Coronary artery (tissue), 2 donors: ENCODE measurements at regions not wholly inside any gene's neighbourhood (a gene's known extent, or its start where the extent isn't known, plus 50 kb on each side); places are given as distances from the start of the nearest gene placed in this dataset.

ENCODE experiments used
- DNase-seq: peaks from one replicate; pipeline ENCODE4 v3.0.0-alpha.2; 2017; ENCODE audit warnings: low spot score
- H3K27ac ChIP-seq, 2 donors: fragments of 200-600 bp; sonication (generic); one replicate each; pipeline ENCODE4 v1.5.1; 2016 to 2019
- H3K4me3 ChIP-seq: fragments of 200-600 bp; sonication (generic); 2 replicates; pipeline ENCODE4 v1.5.1; 2016; ENCODE audit warnings: mild to moderate bottlenecking, moderate library complexity
- CTCF ChIP-seq: fragments of 200-600 bp; sonication (generic); IDR thresholded peaks from one replicate; pipeline ENCODE4 v1.5.1; 2019; ENCODE audit warnings: antibody characterized with exemption

GRCh38 chr2:215765729-215766360 is 247.5 kb downstream of the MREG start:
- no peak for DNase-seq
- H3K27ac ChIP-seq, result no peak overlapping the region
- no peak overlapping the region for H3K4me3 ChIP-seq
- no peak for TF ChIP-seq CTCF

DNA sequence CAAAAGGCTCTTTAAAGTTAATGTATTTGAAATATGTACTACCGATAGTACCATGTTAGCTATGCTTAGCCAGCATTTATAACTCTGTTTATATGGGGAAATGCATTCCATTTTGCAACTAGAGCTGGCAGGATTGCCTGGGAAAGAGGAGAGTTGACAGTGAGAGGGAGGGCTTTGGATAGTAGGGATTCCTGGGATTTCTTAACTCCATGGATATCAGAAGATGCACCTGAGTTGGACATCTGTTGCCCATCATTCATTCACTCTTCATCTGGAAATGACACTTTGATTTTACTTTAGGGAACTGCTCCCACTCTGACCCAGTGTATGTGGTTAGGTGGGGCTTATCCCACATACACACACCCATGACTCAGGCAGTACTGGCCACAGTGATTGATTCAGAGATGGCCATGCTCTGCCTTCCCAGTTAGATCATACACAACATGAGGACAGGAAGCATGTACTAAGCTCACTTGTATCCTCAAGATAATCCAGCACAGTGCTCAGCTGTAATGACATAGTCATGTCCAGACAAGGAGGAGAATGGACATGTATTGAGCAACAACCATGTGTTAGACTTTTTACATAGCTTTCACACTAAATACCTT is 248.8 kb downstream of the MREG start:
- H3K27ac ChIP-seq, result no peak overlapping the region
- H3K4me3 ChIP-seq, result no peak overlapping the region
- no peak for DNase-seq
- TF ChIP-seq CTCF, result no peak

GRCh38 chr2:215760557-215760956 is 252.8 kb downstream of the MREG start:
- no peak for TF ChIP-seq CTCF
- no peak for DNase-seq
- Histone ChIP-seq H3K4me3 (no peak overlapping the region), H3K27ac (no peak overlapping the region)

DNA sequence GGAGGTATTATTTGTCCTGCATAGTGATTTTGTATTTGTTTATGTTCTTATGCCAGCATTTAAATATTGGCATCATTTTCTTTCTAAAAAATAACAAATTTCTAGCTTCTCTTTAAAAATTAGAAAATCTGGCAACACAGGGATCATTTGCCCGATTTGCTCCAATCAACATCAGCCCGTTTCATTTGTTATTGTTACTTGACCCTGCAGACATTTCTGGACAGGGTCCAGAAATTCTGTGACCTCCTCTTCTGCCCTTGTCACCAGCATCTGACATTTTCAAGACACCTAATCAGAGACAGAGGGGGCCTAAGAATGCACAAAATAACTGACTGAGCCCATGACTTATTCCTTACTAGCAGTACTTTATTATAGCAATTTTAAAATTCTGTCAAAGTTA is 253.3 kb downstream of the MREG start:
- no peak for TF ChIP-seq CTCF
- H3K4me3 ChIP-seq, result no peak overlapping the region
- DNase-seq, result no peak

DNA sequence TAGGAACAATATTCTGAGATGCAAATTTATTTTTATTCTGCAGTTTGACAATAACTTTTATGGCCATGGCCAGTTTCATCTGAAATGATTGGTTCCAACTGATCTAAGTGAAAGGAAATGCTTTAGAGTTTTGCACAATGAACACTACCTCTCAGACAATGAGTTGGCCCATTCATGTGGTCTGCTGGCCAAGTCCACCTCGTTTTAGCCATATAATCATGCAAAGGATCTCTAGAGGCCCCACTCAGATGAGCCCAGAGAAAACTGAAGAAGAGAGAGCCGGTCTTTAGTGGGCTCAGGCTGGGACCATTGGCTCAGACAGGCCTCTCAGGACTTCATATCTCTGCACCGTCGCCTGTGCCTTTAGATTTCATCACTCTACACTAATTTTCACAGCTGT is 254.7 kb downstream of the MREG start:
- Histone ChIP-seq H3K27ac (no peak overlapping the region), H3K4me3 (no peak overlapping the region)
- no peak for TF ChIP-seq CTCF
- no peak for DNase-seq

More for the DNA sequence above, 253.3 kb downstream of the MREG start:
- H3K27ac ChIP-seq, result no peak overlapping the region

GRCh38 chr2:215756346-215756730 is 257.0 kb downstream of the MREG start:
- no peak overlapping the region for H3K4me3 ChIP-seq
- no peak for TF ChIP-seq CTCF
- H3K27ac ChIP-seq, result no peak overlapping the region
- DNase-seq, result no peak

- no peak for TF ChIP-seq CTCF
- no peak overlapping the region for H3K27ac ChIP-seq
- no peak for DNase-seq
- H3K4me3 ChIP-seq, result no peak overlapping the region
Observed at GRCh38 chr2:215755641-215756345, 257.6 kb downstream of the MREG start.
